ENCODE measurements at regions not wholly inside any gene's neighbourhood (a gene's known extent, or its start where the extent isn't known, plus 50 kb on each side); places are given as distances from the start of the nearest gene placed in this dataset.

- H3K27ac ChIP-seq = no peak overlapping the region
- TF ChIP-seq CTCF (conservative IDR thresholded peaks at IDR 0.05) = no peak
Observed at GRCh38 chr5:68830377-68830898, 263.4 kb upstream of the SLC30A5 start.

GRCh38 chr5:68834491-68834981, 259.3 kb upstream of the SLC30A5 start:
- no peak for TF ChIP-seq CTCF (conservative IDR thresholded peaks at IDR 0.05)
- no peak overlapping the region for H3K27ac ChIP-seq

DNA sequence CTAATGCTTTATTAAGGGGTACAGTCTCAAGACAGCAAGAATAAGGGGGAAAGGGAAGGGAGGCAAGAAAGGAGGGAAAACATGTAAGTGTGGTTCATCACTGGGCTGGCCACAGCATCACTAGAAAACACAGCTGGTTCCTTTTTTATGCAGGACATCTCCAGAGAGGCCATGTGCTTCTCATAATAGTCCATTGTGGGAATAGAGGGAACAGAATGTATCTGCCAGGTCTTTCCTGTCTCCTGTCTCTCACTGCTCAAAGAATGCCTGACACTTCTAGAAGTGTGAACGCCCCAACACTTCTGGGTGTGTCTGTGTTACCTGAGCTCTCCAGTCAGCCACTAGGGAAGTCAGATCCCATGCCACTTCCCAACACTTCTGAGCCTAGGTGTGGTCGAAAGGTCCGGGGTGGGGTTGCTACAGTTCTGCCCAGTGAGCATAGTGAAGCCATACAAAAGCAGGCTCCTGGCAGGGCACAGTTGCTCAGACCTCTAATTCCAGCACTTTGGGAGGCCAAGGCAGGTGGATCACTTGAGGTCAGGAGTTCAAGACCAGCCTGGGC, 255.6 kb upstream of the SLC30A5 start:
- TF ChIP-seq CTCF (conservative IDR thresholded peaks at IDR 0.05) = no peak
- H3K27ac ChIP-seq = peak overlapping the region; percentile 38; the same call in 1 of the 2 replicates

- TF ChIP-seq CTCF (conservative IDR thresholded peaks at IDR 0.05) = no peak
- peak overlapping the region; percentile 38 for H3K27ac ChIP-seq
Observed at GRCh38 chr5:68839019-68839552, 254.7 kb upstream of the SLC30A5 start.

GRCh38 chr5:68843624-68844364, 250.0 kb upstream of the SLC30A5 start:
- no peak for TF ChIP-seq CTCF (conservative IDR thresholded peaks at IDR 0.05)

DNA sequence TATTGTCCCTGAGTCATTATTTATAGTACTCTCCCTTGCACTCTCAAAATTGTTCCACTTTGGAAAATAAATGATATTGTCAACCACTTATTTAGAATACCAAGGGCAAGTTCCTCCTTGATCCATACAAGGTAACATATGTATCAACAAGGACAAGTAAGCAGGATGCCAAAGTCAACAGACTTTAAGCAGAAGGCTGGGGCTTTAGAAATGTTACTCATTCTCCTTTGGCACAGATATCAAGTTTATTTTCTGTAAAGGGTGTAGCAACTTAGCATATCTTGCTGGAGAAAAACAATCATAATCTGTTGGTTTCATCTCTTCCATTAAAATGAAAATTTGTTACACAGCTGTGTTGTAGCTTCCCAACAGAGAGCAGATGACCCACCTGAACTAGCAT, 248.7 kb upstream of the SLC30A5 start:
- TF ChIP-seq CTCF (conservative IDR thresholded peaks at IDR 0.05) = no peak
- H3K27ac ChIP-seq = no peak overlapping the region

More at GRCh38 chr5:68843624-68844364, 250.0 kb upstream of the SLC30A5 start:
- H3K27ac ChIP-seq = no peak overlapping the region

DNA sequence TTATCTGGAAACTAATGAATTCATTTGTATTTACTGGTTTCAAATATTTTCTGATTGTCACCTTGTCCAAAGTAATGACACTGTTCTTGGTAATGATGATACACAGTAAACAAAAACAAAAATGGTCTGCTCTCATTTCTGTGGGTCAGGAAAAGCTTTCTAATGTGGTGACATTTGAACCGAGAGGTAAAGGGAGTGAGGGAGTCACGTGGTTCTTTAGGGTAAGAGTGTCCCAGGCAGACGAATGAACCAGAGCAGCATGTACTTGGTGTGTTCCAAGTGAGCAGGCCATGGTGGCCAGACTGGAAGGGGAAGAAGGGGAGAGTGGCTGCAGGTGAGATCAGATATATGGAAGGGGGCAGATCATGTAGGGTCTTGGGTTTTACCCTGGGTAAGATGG, 247.0 kb upstream of the SLC30A5 start:
- no peak for TF ChIP-seq CTCF (conservative IDR thresholded peaks at IDR 0.05)
- H3K27ac ChIP-seq = no peak overlapping the region
